HG02981 (cell line): ENCODE measurements at regions not wholly inside any gene's neighbourhood (a gene's known extent, or its start where the extent isn't known, plus 50 kb on each side); places are given as distances from the start of the nearest gene placed in this dataset.

Source experiments
- ATAC-seq: cut with Tn5 transposase; IDR thresholded peaks from one replicate; pipeline ENCODE4 v1.9.1; 2021; ENCODE audit warnings: mild to moderate bottlenecking, moderate library complexity; ENCODE audit not compliant: unreplicated experiment

DNA sequence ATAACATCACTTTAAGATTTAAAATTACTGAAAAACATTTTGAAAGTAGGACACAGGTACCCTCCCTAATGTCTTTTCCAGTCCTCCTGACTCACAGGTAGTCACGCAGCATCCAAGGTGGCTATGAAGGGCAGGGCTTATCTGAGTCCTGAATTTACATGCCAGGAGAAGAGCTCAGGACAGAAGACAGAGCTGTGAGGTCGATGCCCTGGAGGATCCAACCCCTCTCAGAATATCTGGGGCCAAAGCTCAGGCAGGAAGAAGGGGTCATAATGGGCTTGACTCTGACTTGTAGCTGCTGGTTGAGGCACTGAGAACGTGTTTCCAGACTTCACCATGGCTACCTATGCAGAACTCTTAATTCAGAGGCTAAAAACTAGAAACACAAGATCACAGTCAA lies 177.5 kb downstream of the AASDH start:
- ATAC-seq, result no peak

DNA sequence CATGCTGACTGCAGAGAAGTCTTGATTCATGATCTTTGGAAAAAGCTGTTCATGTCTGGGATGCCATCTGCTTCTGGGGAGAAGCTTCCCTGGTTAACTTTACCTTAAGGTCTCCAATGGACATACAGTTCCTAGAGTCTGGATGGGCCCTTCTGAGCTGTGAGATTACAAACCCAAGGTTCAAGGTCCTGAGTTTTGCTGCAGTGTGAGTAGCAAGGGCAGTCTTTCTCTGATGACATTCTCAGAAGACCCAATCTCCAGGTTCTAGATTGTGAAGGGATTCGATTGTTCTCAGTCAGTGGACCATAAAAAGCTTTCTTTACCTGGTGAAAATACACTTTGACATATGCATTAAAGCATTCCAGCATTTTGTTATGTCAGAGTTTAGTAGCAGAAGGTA lies 179.2 kb downstream of the AASDH start:
- no peak for ATAC-seq

DNA sequence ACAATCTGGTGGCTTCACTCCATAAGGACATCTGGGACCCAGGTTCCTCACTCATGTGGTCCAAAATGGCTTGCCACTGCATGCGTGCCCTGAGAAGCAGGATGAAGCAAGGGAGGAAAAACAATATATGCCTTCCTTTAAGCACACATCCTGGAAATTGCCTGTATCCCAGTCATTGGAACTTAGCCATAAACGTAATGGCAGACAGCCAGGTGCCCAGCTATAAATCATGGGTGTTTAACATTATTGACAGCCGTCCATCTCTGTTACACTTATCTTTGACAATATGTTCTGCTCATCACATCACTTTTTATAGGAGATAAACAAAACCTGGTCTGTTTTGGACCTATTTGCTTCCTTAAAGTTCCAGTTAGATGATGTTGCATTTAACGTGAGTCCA lies 181.0 kb downstream of the AASDH start:
- no peak for ATAC-seq

DNA sequence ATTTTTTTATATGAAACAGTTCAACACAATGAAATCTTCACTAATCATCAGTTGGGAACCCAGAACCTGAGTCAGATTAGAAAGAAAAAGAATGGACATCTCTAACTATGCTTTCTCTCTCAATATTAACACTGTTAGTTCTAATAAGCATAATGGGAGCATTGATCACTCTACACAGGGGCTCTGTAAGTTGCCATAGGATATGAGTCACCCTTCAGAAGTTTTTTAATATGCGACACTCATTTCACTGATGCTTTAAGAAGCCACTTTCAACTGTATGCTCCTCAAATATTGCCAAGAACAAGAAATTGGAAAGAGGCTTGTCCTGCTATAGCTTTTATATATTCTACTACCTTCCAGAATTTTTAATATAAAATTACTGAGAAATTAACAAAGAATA lies 187.0 kb downstream of the AASDH start:
- no peak for ATAC-seq

DNA sequence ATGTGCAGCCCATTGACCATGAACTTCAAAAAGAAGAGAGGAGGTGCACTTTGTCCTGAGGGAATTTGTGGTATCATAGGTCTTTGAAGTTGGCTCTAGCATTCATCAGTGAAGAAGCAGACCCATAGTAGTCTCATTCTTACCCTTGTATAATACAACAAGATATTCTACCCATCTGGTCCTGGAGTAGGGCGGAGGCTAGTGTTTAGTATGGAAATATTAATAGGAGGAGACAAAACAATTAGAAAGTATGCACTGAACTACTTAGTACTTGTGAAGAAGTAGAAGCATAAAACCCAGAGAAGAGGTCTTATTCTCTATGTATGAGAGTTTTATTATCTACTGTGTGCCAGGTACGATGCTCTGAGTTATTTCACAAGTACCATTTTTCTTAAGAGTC lies 189.0 kb downstream of the AASDH start:
- no peak for ATAC-seq

DNA sequence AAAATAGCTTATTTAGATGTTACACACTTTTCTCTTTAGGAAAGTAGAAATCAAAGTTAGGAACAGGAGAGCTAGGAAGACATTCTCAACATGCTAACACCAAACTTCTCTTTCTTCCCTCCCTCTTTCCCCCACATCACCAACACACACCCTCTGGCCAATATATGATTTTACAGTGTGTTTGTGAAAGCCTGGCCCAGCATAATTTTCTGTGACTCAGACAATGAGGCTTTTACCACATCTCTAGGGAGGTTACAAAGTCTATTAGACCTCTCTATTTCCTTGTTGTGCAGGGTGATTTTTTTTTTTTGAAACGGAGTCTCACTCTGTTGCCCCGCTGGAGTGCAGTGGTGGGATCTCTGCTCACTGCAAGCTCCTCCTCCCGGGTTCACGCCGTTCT lies 189.9 kb downstream of the AASDH start:
- no peak for ATAC-seq

DNA sequence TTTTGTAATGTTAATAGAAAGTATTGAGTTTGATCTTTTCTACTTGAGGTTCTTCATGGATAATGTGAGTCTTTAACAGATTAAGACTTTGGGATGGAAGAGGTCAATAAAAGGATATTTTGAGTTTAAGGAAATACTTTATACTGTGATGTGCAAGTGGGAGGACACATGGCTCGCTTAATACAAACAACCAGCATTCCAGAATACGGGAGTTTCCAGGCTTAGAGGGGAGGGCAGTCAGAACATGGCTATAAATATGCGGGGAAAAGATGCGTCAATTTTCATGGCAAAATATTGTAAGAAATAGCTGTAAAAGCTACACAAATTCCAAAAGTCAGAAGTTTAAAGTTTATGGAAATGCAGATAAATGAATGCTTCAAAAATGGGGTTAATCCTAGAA lies 192.3 kb downstream of the AASDH start:
- no peak for ATAC-seq

DNA sequence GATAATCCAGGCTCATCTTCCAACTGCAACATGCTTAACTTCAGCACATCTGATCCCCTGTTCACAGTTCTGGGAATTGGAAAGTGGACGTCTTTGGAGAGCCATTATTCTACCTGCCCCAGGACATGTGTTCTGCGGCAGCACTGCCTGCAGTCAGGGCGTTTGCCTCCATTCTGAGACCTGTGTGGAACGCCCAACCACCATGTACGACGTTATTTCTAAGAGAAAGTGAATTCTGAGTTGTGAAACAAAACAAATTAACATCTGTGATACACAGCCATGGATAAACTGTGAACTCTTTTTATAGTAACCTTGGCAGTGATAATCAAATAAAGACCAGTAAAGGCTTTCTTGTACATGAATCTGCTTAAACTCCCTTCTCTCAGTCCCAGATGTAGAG lies 195.8 kb downstream of the AASDH start:
- no peak for ATAC-seq

DNA sequence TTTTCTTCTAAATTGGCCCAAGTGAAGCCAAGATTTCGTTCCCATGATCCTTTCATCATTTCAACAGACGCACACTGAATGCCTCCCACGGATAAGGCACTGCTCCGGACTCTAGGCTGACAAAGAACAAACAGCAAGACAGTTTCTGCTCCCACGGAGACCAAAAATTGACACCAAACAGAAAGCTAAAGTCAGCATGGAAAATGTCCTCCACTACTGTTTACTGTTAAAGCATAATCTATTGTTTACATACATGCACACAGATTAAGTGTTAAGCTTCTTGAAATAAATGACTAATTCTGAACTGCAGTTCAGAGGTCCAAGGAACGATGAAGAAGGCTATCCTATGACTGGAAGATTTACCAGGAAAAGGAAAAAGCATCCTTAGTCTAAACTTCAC lies 199.6 kb downstream of the AASDH start:
- ATAC-seq, result no peak

DNA sequence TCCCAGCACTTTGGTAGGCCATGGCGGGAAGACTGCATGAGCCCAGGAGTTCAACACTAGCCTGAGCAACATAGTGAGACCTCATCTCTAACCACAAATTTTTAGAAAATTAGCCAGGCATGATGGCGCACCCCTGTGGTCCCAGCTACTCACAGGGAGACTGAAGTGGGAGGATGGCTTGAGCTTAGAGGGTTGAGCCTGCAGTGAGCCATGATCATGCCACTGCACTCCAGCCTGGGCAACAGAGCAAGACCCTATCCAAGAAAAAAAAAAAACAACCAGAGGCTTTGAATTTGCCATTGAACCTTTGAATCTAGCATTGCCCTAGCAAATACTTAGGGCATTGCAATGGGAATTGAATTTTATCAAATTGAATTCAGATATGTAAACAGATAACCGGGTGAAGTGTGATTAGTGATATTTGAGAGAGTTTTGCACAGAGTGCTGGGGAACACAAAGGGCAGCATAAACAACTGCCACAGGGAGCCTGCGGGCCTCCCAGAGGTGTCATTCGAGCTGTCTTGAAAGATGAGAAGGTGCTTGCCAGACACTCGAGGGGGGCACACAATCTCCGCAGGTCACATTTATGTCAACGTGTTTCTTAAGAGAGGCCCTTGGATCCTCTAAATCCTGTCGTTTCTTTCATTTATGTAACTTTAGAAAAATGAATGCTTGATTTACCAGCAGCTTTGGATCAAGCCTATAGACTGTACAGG lies 200.3 kb downstream of the AASDH start:
- ATAC-seq, result no peak

DNA sequence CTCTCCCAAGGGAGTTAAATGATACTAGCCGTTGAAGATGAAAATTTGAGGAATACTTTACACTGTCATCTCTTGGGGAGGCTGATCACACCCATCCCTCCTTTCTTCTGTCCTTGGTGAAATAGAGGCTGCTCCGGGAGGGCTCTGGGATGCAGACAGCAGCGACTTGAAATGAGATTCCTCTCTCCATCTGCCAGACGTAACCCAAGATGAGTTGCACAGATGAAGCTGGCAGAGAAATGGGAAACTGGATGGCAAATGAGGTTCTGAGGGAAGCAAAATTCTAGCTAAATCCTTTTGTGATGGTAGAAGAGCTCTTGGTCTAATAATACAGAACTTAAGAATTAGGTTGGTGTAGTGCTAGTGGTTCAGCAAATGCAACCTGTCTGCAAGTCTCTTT lies 201.4 kb downstream of the AASDH start:
- no peak for ATAC-seq

DNA sequence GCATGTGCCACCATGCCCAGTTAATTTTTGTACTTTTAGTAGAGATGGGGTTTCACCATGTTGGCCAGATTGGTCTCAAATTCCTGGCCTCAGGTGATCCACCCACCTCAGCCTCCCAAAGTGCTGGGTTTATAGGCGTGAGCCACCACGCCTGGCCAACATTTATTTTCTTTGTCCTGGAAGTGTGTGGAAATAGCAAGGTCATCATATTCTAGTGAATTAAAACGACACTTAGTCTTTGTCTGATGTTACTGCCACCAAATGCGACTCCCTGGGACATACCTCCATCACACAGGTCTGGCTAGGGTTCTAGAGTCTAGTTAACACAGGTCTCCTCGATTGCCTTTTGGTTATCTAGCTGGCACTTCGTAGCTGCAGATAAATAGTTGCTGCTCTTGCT lies 203.1 kb downstream of the AASDH start:
- no peak for ATAC-seq

DNA sequence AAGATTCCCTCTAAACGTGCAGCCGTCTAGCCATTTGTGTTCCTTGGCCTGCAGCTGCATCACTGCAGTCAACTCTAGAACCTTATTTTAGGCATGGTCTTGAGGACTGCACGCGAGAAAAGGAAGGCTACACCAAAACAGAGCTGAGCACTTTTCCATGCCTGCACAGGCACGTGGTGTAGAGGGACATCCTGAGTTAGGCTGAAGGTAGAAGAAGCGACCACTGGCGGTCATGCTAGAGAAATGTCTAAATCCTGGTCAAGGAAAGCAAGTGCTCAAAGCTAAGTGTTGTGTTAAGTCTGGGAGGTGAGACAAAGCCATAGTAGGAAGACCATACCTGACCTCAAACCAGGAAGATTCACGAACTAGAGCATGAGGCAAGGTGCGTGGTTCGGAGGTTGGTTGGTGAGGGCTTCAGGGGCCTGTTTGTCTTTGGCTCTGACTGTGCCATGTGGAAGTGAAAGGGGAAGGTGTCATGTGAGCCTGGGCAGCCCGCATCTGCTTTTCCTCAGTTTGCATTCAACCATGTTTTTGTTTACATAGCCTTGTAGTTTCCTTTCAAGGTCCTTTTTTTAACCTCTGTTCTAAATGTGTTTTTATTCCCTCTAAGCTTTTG lies 203.8 kb downstream of the AASDH start:
- ATAC-seq, result peak; percentile 65

DNA sequence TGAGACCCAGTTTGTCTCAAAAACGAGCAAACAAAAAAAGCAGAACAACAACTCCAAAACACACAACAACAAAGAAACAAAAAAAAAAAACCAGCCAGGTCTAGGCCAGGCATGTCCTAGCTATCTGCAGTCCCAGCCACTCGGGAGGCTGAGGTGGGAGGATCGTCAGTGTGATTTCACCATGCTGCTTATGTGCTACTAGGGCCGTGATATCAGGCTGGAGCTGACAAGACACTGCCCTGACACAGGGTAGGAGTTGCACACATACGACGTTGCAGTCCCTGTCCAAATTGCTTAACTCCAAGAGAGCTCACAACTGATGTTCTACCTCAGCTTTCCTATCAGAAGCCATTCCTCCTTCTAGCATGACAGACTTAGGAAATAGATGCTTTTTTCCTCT lies 204.9 kb downstream of the AASDH start:
- no peak for ATAC-seq

DNA sequence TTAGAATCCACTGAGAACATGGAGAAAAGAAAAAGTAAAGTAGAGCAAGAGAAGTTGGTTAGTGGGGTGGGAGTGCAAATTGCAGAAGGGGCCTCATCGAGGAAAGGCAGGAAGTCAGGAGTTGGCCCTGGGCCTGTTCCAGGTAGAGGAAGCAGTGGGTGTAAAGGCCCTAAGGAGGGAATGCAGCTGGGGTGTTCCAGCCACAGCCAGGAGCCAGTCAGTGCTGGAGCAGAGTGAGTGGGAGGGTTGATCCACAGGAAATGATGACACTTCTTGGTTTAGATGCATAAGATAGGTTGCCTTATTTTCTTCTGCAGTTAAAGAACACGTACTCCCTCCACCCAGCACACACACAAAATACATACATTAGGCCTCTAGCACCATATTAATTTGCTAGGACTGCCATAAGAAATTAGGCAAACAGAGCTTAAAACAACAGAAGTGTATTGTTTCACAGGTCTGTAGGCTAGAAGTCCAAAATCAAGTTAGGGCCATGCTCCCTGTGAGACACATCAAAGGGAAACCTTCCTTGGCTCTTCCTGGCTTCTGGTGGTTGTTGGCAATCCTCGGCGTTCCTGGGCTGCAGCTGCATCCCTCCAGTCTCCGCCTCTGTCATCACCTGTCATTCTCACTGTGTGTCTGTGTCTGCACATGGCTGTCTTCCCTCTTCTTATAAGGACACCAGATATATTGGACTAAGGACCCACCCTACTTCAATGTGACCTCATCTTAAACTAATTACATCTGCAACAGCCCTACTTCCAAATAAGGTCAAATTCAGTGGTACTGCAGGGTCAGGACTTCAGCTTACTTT lies 205.9 kb downstream of the AASDH start:
- ATAC-seq, result no peak

DNA sequence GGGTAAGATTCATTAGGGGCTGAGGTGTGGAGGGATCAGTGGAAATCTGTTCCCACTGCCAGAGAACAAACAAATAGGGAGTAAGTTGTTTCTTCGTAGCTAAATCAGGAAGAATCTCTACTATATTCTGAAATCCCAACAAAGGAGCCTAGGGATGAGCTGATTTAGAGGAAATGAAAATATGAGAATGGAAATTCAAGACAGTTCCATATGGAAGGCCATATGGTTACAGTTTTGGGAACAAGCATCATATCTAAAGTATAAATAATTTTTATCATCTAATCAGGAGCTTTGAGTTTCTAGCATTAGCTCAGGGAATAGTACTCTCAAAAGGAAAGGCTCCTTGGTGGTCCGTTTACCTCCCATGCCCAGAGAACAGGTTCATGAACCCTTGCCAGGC lies 218.2 kb downstream of the AASDH start:
- no peak for ATAC-seq

DNA sequence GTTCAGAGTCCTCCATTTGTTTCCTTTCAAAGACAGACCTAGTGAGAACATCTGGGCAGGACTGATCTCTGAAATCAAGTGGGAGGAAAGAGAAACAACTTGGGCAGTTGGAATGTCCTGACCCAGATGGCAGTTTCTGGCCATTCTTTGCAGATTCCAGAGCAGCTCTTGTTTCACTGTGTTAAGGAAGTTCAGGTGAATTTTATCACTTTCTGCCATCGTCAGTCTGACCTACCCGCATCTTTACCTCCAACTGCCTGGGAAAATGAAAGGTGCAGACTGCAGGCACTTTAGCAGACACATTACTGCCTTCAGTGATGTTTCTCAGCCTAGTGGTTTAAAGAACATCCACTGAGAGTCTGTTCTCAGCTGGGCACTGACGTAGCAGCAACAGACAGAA lies 216.2 kb downstream of the CEP135 start:
- ATAC-seq, result no peak

DNA sequence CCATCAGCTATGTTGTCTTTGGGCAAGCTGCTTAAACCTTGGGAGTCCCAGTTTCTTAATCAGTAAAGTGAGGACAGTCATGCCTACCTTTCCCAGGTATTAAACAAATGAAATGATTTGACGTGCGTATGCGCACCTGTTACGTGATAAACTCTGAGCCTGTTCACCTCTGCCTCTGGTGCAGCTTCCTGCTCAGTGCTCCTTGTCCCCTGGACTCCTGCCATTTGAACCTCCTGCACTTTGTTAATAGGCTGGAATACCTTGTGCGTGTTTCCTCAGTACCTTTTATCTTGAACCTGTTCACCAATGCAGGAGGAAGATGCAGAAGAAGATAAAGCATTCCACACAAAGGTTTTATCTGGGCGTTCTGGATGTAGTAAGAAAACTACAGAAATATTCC lies 211.9 kb downstream of the CEP135 start:
- no peak for ATAC-seq

DNA sequence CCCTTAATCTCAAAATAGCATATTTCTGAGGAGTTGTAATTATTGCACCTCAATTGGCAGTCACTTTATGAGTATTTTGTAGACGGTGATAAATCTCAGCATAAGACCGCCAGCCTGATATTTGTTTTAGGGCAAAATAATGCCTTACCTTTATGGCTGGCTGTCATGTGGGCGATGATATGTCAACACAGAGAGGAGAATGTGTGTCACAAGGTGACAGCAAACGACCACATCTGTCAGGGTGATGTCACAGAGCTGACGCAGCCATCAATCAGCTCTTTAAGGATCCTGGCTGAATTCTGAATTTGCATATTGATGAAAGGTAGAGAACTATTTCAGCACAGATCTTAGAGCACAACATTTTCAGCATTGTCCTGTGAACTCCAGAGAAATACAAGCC lies 209.7 kb downstream of the CEP135 start:
- ATAC-seq, result no peak

DNA sequence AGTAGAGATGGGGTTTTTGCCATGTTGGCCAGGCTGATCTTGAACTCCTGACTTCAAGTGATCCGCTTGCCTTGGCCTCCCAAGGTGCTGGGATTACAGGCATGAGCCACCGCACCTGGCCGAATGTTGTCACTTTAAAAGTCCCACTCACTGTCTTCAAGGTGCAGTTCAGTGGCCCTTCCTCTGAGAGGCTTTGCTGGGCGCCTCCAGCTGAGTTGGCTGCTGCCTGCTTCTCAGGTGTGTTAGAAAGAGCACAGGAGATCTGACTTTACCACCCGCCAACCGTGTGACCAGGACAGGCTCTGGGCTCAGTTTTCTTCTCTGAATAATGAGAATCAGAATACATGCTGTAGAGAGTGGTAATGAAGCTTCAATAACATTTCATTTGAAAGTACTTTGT lies 207.4 kb downstream of the CEP135 start:
- ATAC-seq, result no peak

DNA sequence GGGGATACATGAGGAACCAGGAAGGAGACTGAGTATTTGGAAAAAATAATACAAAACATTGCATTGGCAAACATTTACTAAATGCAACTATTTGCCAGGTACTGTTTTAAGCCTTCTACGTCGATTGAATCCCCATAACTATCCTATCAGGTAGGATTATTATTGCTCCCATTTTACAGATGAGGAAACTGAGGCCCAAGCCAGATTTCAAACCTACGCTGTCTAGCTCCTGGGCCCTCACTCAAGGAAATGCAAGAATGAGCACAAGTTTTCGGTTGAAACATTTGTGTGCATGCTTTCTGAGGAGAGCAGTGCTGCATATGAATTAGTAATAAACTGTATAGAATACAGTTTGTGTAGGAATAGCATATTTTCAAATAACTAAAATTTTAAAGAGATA lies 206.7 kb downstream of the CEP135 start:
- no peak for ATAC-seq

DNA sequence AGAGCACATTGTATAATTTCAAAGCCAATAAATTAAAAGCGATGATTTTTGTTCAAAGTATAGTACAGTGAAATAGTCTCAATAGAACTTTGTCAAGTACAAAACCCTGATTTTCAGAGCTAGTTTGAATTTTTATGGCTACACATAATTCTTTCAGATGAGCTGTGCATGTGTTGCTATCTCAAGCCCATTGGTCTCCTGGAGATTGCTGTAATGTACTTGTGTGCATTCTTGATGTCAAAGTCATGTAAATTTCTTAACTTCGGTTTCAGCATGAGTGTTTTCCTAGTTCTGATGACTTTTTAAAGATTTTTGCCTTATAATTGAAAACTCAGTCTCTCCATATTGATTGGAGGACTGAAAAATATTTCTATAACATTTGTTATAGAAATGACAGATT lies 200.8 kb downstream of the CEP135 start:
- no peak for ATAC-seq
